ENCODE measurements at regions not wholly inside any gene's neighbourhood (a gene's known extent, or its start where the extent isn't known, plus 50 kb on each side); places are given as distances from the start of the nearest gene placed in this dataset.

GRCh38 chr9:82170866-82171265, 182.3 kb downstream of the SPATA31D1 start:
- no peak for TF ChIP-seq CTCF (IDR thresholded peaks at IDR 0.05; ENCODE audit: borderline replicate concordance, extremely low read depth, low read length, poor library complexity, severe bottlenecking)
- no peak for TF ChIP-seq EZH2 (IDR thresholded peaks at IDR 0.05; ENCODE audit: borderline replicate concordance, low read depth, low read length, severe bottlenecking)
